ENCODE measurements at regions not wholly inside any gene's neighbourhood (a gene's known extent, or its start where the extent isn't known, plus 50 kb on each side); places are given as distances from the start of the nearest gene placed in this dataset.

DNA sequence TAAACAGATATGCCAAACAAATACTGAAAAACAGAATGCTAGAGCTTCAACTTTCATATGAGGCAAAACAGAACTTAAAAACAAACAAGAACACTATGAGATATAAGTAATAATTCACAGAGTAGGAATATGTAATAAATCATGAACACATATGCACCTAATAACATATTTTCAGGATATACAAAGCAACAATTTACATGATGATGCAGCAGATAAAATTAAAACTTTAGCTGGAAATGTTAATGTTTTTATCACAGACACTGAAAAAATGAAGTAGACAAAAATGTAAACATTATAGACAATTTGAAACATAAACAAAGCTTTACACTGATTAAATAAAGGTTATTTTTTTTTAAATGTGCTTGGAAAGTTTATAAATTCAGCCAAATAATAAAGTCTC is 443.1 kb upstream of the NFIA start:
- no peaks in the 10 kb centered on the region for H3K9me3 ChIP-seq
- no peaks in the 10 kb centered on the region for H3K27me3 ChIP-seq
- ATAC-seq = no peak
- no peaks in the 10 kb centered on the region for H3K4me1 ChIP-seq
- no peak overlapping the region for H3K4me3 ChIP-seq
- no peaks in the 10 kb centered on the region for H3K36me3 ChIP-seq
- FAIRE-seq = no peak
- TF ChIP-seq, protein P1, sequence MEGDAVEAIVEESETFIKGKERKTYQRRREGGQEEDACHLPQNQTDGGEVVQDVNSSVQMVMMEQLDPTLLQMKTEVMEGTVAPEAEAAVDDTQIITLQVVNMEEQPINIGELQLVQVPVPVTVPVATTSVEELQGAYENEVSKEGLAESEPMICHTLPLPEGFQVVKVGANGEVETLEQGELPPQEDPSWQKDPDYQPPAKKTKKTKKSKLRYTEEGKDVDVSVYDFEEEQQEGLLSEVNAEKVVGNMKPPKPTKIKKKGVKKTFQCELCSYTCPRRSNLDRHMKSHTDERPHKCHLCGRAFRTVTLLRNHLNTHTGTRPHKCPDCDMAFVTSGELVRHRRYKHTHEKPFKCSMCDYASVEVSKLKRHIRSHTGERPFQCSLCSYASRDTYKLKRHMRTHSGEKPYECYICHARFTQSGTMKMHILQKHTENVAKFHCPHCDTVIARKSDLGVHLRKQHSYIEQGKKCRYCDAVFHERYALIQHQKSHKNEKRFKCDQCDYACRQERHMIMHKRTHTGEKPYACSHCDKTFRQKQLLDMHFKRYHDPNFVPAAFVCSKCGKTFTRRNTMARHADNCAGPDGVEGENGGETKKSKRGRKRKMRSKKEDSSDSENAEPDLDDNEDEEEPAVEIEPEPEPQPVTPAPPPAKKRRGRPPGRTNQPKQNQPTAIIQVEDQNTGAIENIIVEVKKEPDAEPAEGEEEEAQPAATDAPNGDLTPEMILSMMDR (IDR thresholded peaks at IDR 0.05) = no peak
- no peak overlapping the region for H3K27ac ChIP-seq
- intact Hi-C loops (cut with DNase I) = no loop called here
- no peak for DNase-seq

DNA sequence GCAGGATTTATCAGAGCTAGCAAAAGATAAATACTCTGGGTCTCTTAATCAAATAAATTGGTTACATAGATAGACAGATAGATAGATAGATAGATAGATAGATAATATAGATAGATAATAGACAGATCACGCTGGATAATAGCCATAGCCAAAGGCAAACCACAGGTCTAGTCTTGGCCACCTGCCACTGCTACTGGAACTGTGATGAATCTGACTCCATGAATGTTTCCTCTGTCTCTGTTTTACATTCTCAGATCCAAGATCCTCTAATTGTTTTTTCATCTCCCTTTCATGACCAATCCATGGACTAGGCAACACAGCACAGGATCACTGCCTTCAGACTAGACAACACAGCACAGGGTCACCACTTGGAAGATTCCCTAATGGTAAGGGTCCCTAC is 444.7 kb upstream of the NFIA start:
- H3K9me3 ChIP-seq = no peaks in the 10 kb centered on the region
- FAIRE-seq (no peak), DNase-seq (no peak), ATAC-seq (no peak)
- TF ChIP-seq, protein P1 (IDR thresholded peaks at IDR 0.05) = no peak
- H3K4me3 ChIP-seq = no peak overlapping the region
- 52 to 61% methylated on average over 1 of the region's 1 CpG for WGBS, 2 donors
- no peaks in the 10 kb centered on the region for H3K27me3 ChIP-seq
- H3K36me3 ChIP-seq = no peaks in the 10 kb centered on the region
- intact Hi-C loops (cut with DNase I) = no loop called here
- H3K27ac ChIP-seq = no peak overlapping the region
- no peaks in the 10 kb centered on the region for H3K4me1 ChIP-seq

- no peak for ATAC-seq
- no peaks in the 10 kb centered on the region for H3K36me3 ChIP-seq
- H3K9me3 ChIP-seq = no peaks in the 10 kb centered on the region
- DNase-seq = no peak
- no peak overlapping the region for H3K4me3 ChIP-seq
- H3K27ac ChIP-seq = no peak overlapping the region
- FAIRE-seq = no peak
- 91 to 94% methylated on average over 2 of the region's 2 CpGs for WGBS, 2 donors
- H3K27me3 ChIP-seq = no peaks in the 10 kb centered on the region
- TF ChIP-seq, protein P1 (IDR thresholded peaks at IDR 0.05) = no peak
- no peaks in the 10 kb centered on the region for H3K4me1 ChIP-seq
- intact Hi-C loops (cut with DNase I) = no loop called here
Observed at GRCh38 chr1:60636946-60637345, 445.4 kb upstream of the NFIA start.

GRCh38 chr1:60634106-60634505 is 448.3 kb upstream of the NFIA start:
- H3K4me3 ChIP-seq = no peak overlapping the region
- ATAC-seq (peak in 2 of 4 donors; percentile 37 to 48), DNase-seq (peak in 1 of 6 donors; percentile 10), FAIRE-seq (no peak)
- H3K9me3 ChIP-seq = no peaks in the 10 kb centered on the region
- no peak overlapping the region for H3K27ac ChIP-seq
- H3K36me3 ChIP-seq = no peaks in the 10 kb centered on the region
- TF ChIP-seq, protein P1 (IDR thresholded peaks at IDR 0.05) = no peak
- no peaks in the 10 kb centered on the region for H3K4me1 ChIP-seq
- 31 to 33% methylated on average over 6 of the region's 6 CpGs for WGBS, 2 donors
- intact Hi-C loops (cut with DNase I) = no loop called here
- no peaks in the 10 kb centered on the region for H3K27me3 ChIP-seq

- DNase-seq = no peak
- 67 to 75% methylated on average over 2 of the region's 2 CpGs for WGBS, 2 donors
- TF ChIP-seq, protein P1 (IDR thresholded peaks at IDR 0.05) = no peak
- Histone ChIP-seq H3K27me3 (no peaks in the 10 kb centered on the region), H3K4me1 (no peaks in the 10 kb centered on the region), H3K36me3 (no peaks in the 10 kb centered on the region), H3K4me3 (no peak overlapping the region), H3K27ac (no peak overlapping the region), H3K9me3 (no peaks in the 10 kb centered on the region)
- no peak for FAIRE-seq
- intact Hi-C loops (cut with DNase I) = no loop called here
- peak in 1 of 4 donors; percentile 44 for ATAC-seq
Observed at GRCh38 chr1:60622486-60622885, 459.9 kb upstream of the NFIA start.
